ENCODE measurements at regions not wholly inside any gene's neighbourhood (a gene's known extent, or its start where the extent isn't known, plus 50 kb on each side); places are given as distances from the start of the nearest gene placed in this dataset.

DNA sequence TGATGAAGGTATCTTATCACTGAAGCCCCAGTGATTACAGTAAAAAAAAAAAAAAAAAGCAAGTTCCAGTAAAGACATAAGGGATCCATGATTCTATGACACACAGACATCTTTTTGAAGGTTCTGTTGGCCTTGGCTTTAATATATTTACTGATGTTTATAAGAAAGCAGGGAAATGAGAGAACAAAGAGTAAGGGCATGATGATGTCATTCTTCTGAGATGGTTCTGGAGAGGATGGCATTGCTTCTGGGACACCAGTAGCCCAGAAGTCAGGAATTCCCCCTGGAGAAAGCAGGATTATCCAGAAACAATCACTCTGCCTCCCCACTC is 233.6 kb downstream of the FAM76B start:
- Histone ChIP-seq H3K4me1 (ENCODE audit: insufficient read depth, low read length) (no peaks in the 10 kb centered on the region), H3K9me3 (ENCODE audit: control insufficient read depth in 1 of 2, insufficient read depth in 1 of 2, low read length in 2 of 2) (no peaks in the 10 kb centered on the region), H3K4me3 (ENCODE audit: low read length) (no peak overlapping the region), H3K27ac (ENCODE audit: low read depth in 1 of 2, low read length in 2 of 2) (no peak overlapping the region), H3K27me3 (ENCODE audit: control insufficient read depth in 1 of 2, insufficient read depth in 2 of 2, low read length in 2 of 2) (no peaks in the 10 kb centered on the region), H3K36me3 (ENCODE audit: insufficient read depth, low read length) (no peaks in the 10 kb centered on the region)
- Mint-ChIP-seq H3K9me3 (no peaks in the 10 kb centered on the region), H3K4me3 (no peak overlapping the region), H3K27ac (no peak overlapping the region), H3K36me3 (ENCODE audit: low read depth) (no peaks in the 10 kb centered on the region), H3K27me3 (no peaks in the 10 kb centered on the region), H3K4me1 (ENCODE audit: low read depth) (no peaks in the 10 kb centered on the region)
- ChIA-PET CTCF (interaction anchor here (1.3 kb wide), 1 partner anchor 12 kb away, joined by 4 read pairs; no protein-coding TSS in a partner anchor), POLR2A (no interaction called here)
- intact Hi-C loops (cut with DNase I, micrococcal nuclease), result no loop called here
- ATAC-seq (ENCODE audit: poor library complexity) (no peak), DNase-seq (no peak)
- TF ChIP-seq, protein P1, sequence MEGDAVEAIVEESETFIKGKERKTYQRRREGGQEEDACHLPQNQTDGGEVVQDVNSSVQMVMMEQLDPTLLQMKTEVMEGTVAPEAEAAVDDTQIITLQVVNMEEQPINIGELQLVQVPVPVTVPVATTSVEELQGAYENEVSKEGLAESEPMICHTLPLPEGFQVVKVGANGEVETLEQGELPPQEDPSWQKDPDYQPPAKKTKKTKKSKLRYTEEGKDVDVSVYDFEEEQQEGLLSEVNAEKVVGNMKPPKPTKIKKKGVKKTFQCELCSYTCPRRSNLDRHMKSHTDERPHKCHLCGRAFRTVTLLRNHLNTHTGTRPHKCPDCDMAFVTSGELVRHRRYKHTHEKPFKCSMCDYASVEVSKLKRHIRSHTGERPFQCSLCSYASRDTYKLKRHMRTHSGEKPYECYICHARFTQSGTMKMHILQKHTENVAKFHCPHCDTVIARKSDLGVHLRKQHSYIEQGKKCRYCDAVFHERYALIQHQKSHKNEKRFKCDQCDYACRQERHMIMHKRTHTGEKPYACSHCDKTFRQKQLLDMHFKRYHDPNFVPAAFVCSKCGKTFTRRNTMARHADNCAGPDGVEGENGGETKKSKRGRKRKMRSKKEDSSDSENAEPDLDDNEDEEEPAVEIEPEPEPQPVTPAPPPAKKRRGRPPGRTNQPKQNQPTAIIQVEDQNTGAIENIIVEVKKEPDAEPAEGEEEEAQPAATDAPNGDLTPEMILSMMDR (IDR thresholded peaks at IDR 0.05), result no peak

DNA sequence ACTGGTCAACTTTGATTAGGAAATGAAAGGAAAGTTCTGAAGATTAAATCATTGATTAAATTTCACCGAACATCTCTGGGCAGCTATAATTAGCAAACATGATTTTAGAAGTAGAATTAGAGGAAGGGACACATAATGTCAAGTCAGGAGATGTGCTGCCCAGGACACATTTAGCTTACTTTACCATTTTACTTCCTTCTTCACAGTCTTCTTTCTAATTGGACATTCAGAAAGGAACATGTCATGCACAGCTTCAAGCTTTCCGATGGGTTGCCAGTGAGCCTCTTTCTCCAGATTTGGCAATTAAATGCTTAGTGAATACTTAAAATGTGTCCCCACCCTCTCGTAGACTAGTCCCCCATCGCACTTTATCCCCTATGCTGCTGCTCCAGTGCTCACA is 234.7 kb downstream of the FAM76B start:
- Mint-ChIP-seq H3K27ac (no peak overlapping the region), H3K4me1 (ENCODE audit: low read depth) (peaks cover 1% of the 10 kb centered on the region), H3K36me3 (ENCODE audit: low read depth) (no peaks in the 10 kb centered on the region), H3K27me3 (no peaks in the 10 kb centered on the region), H3K9me3 (no peaks in the 10 kb centered on the region), H3K4me3 (no peak overlapping the region)
- H3K36me3 ChIP-seq (ENCODE audit: insufficient read depth, low read length), result no peaks in the 10 kb centered on the region
- intact Hi-C loops (cut with DNase I, micrococcal nuclease), result no loop called here
- no peak overlapping the region for H3K27ac ChIP-seq (ENCODE audit: low read depth in 1 of 2, low read length in 2 of 2)
- TF ChIP-seq, protein P1 (IDR thresholded peaks at IDR 0.05), result no peak
- POLR2A ChIA-PET, result no interaction called here
- H3K4me1 ChIP-seq (ENCODE audit: insufficient read depth, low read length), result no peaks in the 10 kb centered on the region
- ATAC-seq (ENCODE audit: poor library complexity) (no peak), DNase-seq (no peak)
- H3K27me3 ChIP-seq (ENCODE audit: control insufficient read depth in 1 of 2, insufficient read depth in 2 of 2, low read length in 2 of 2), result no peaks in the 10 kb centered on the region
- H3K9me3 ChIP-seq (ENCODE audit: control insufficient read depth in 1 of 2, insufficient read depth in 1 of 2, low read length in 2 of 2), result no peaks in the 10 kb centered on the region
- H3K4me3 ChIP-seq (ENCODE audit: low read length), result no peak overlapping the region
- CTCF ChIA-PET, result no interaction called here

DNA sequence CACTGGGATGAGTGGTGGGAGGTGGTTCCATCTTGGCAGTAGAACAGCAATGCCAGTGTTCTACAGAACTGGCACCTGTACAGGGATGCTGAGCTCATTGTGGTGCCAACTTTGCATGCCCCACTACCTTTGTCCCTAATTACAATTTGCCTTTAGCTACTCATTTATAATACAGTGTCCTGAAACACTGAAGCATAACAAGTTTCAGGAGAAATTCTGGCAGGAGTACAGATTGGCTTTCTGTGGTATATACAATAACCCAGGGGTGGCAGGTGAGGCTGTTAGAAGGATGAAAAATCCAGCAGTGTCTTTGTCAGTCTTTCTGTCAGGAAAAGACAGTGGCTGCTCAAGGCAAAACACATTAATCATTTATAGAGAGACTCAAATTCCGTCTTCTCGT is 240.3 kb downstream of the FAM76B start:
- no peak for ATAC-seq (ENCODE audit: poor library complexity)
- no peaks in the 10 kb centered on the region for H3K36me3 ChIP-seq (ENCODE audit: insufficient read depth, low read length)
- intact Hi-C loops (cut with DNase I, micrococcal nuclease), result no loop called here
- ChIA-PET POLR2A (no interaction called here), CTCF (no interaction called here)
- Mint-ChIP-seq H3K27ac (no peak overlapping the region), H3K27me3 (no peaks in the 10 kb centered on the region), H3K4me3 (no peak overlapping the region), H3K36me3 (ENCODE audit: low read depth) (no peaks in the 10 kb centered on the region), H3K4me1 (ENCODE audit: low read depth) (peaks cover 34% of the 10 kb centered on the region), H3K9me3 (no peaks in the 10 kb centered on the region)
- H3K27ac ChIP-seq (ENCODE audit: low read depth in 1 of 2, low read length in 2 of 2), result no peak overlapping the region
- H3K4me3 ChIP-seq (ENCODE audit: low read length), result no peak overlapping the region
- H3K9me3 ChIP-seq (ENCODE audit: control insufficient read depth in 1 of 2, insufficient read depth in 1 of 2, low read length in 2 of 2), result no peaks in the 10 kb centered on the region
- TF ChIP-seq, protein P1 (IDR thresholded peaks at IDR 0.05), result no peak
- no peaks in the 10 kb centered on the region for H3K27me3 ChIP-seq (ENCODE audit: control insufficient read depth in 1 of 2, insufficient read depth in 2 of 2, low read length in 2 of 2)
- DNase-seq, result no peak
- peaks cover 7% of the 10 kb centered on the region for H3K4me1 ChIP-seq (ENCODE audit: insufficient read depth, low read length)
